Erythroblast (primary cell): ENCODE measurements at regions not wholly inside any gene's neighbourhood (a gene's known extent, or its start where the extent isn't known, plus 50 kb on each side); places are given as distances from the start of the nearest gene placed in this dataset.

Experiments
- GATA1 ChIP-seq: IDR thresholded peaks from 2 replicates; pipeline ENCODE4 v1.6.1; 2011; ENCODE audit warnings: low read depth, mild to moderate bottlenecking, control low read depth, low read length, moderate library complexity
- POLR2A ChIP-seq: IDR thresholded peaks from 2 replicates; pipeline ENCODE4 v1.6.1; 2011; ENCODE audit warnings: mild to moderate bottlenecking, low read length

DNA sequence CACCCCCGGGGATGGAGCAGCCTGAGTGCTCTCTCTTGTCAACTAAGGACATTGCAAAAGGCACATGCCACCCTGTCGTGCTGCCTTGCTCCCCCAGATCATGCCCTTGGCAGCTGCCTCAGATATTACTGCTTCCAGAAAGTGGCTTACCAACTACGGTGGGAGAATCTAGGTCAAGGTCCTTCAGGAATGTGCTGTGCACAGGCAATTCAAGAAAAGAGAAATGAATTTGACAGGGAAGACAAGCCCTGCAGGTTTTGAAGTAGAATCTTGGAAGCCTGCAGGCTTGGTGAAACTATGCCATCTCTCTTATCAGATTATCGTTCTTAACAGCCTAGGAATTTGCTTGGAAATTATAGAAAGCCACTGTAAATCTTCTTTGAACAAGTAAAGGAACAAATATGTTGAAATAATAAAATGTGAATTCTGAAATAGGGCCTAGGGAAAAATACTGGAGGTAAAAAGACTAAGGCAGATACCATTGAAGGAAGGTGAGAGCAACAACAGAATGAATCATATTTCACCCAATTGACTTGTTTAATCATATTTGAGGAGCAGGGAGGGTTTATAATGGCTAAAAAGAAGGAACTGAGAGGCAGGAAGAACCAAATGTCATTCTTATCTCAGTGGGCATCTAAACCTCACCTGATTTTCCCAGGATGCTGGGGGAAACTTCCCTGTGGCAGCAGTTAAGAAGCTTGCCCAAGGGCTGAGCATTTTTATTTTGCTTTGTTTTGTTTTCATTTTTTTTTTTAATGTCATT, 94.0 kb upstream of the GLS start:
- TF ChIP-seq POLR2A (no peak), GATA1 (no peak)
